BE2C (cell line): ENCODE measurements at regions not wholly inside any gene's neighbourhood (a gene's known extent, or its start where the extent isn't known, plus 50 kb on each side); places are given as distances from the start of the nearest gene placed in this dataset.
"Not testable (repeated sequence)": the region's sequence is repeated elsewhere in the genome, so short reads cannot be mapped to it uniquely, and the experiment has no call there.

Experiments used
- DNase-seq: peaks from one replicate; pipeline ENCODE4 v3.0.0-alpha.2; 2020
- H3K27me3 ChIP-seq: fragments of 250-450 bp; sonication (Bioruptor Pico); 2 replicates; pipeline ENCODE4 v1.5.1; 2020; ENCODE audit warnings: mild to moderate bottlenecking
- H3K36me3 ChIP-seq: fragments of 250-450 bp; sonication (Bioruptor Pico); 2 replicates; pipeline ENCODE4 v1.5.1; 2020; ENCODE audit warnings: mild to moderate bottlenecking
- H3K4me1 ChIP-seq: fragments of 250-450 bp; sonication (Bioruptor Pico); 2 replicates; pipeline ENCODE4 v1.5.1; 2020
- H3K4me3 ChIP-seq: 2 replicates; pipeline ENCODE4 v1.5.1; 2011; ENCODE audit warnings: low read depth, low read length
- H3K9me3 ChIP-seq: fragments of 250-450 bp; sonication (Bioruptor Pico); 2 replicates; pipeline ENCODE4 v1.5.1; 2020
- TF ChIP-seq, protein P1 (sequence below): IDR thresholded peaks from 2 replicates; pipeline ENCODE4 v1.5.1; 2012; ENCODE audit warnings: mild to moderate bottlenecking, low read depth, low read length

GRCh38 chr4:75259306-75259705 lies 254.9 kb downstream of the RCHY1 start:
- Histone ChIP-seq H3K9me3 (no peaks in the 10 kb centered on the region), H3K4me1 (no peaks in the 10 kb centered on the region), H3K4me3 (no peak overlapping the region), H3K27me3 (no peaks in the 10 kb centered on the region; the same call in 1 of the 2 replicates), H3K36me3 (no peaks in the 10 kb centered on the region)
- TF ChIP-seq, protein P1, sequence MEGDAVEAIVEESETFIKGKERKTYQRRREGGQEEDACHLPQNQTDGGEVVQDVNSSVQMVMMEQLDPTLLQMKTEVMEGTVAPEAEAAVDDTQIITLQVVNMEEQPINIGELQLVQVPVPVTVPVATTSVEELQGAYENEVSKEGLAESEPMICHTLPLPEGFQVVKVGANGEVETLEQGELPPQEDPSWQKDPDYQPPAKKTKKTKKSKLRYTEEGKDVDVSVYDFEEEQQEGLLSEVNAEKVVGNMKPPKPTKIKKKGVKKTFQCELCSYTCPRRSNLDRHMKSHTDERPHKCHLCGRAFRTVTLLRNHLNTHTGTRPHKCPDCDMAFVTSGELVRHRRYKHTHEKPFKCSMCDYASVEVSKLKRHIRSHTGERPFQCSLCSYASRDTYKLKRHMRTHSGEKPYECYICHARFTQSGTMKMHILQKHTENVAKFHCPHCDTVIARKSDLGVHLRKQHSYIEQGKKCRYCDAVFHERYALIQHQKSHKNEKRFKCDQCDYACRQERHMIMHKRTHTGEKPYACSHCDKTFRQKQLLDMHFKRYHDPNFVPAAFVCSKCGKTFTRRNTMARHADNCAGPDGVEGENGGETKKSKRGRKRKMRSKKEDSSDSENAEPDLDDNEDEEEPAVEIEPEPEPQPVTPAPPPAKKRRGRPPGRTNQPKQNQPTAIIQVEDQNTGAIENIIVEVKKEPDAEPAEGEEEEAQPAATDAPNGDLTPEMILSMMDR, result no peak
- DNase-seq, result no peak

- Histone ChIP-seq H3K4me3 (no peak overlapping the region), H3K4me1 (no peaks in the 10 kb centered on the region), H3K36me3 (no peaks in the 10 kb centered on the region), H3K9me3 (no peaks in the 10 kb centered on the region), H3K27me3 (peaks cover 5% of the 10 kb centered on the region)
- DNase-seq, result no peak
- TF ChIP-seq, protein P1, result no peak
Observed at GRCh38 chr4:75255261-75255660, 258.9 kb downstream of the RCHY1 start.

GRCh38 chr4:75254745-75255144 lies 259.5 kb downstream of the RCHY1 start:
- TF ChIP-seq, protein P1, result no peak
- no peaks in the 10 kb centered on the region for H3K9me3 ChIP-seq
- peak; percentile 25 for DNase-seq
- H3K27me3 ChIP-seq, result peaks cover 5% of the 10 kb centered on the region
- H3K4me3 ChIP-seq, result no peak overlapping the region
- H3K36me3 ChIP-seq, result no peaks in the 10 kb centered on the region
- H3K4me1 ChIP-seq, result no peaks in the 10 kb centered on the region

- DNase-seq, H3K27me3 ChIP-seq, H3K9me3 ChIP-seq, H3K36me3 ChIP-seq, H3K4me3 ChIP-seq, H3K4me1 ChIP-seq: not testable (repeated sequence)
Observed at GRCh38 chr4:75253094-75253493, 261.1 kb downstream of the RCHY1 start.

DNA sequence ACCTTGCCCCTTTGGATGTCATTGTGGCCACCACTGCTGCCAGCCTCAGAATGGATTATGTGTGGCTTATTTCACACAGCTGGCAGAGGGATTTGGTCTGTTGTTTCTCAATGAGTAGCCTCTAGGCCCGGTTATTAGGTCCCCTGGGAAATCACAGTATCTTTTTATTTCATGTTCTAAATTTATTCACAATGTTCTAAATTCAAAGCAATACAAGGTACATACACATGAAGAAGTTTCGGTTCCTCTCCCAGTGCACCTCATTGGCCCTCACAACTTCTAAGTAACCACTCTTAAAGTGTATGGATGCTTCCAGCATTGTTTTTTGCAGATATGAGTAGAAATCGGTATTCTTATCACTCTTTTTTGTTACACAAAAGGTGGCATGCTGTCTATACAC lies 262.7 kb downstream of the RCHY1 start:
- H3K27me3 ChIP-seq, result peaks cover 5% of the 10 kb centered on the region
- no peaks in the 10 kb centered on the region for H3K36me3 ChIP-seq
- TF ChIP-seq, protein P1, result no peak
- H3K4me3 ChIP-seq, result no peak overlapping the region
- H3K4me1 ChIP-seq, result no peaks in the 10 kb centered on the region
- no peaks in the 10 kb centered on the region for H3K9me3 ChIP-seq
- DNase-seq, result no peak

- DNase-seq, result no peak
- Histone ChIP-seq H3K4me3 (no peak overlapping the region), H3K9me3 (no peaks in the 10 kb centered on the region), H3K4me1 (no peaks in the 10 kb centered on the region), H3K36me3 (no peaks in the 10 kb centered on the region), H3K27me3 (peaks cover 5% of the 10 kb centered on the region)
- TF ChIP-seq, protein P1, result no peak
Observed at GRCh38 chr4:75249739-75250138, 264.5 kb downstream of the RCHY1 start.
